SK-N-SH (cell line): ENCODE measurements at regions not wholly inside any gene's neighbourhood (a gene's known extent, or its start where the extent isn't known, plus 50 kb on each side); places are given as distances from the start of the nearest gene placed in this dataset.

ENCODE experiments used
- CTCF ChIA-PET: fragments of 300-600, 350-600 bp; formaldehyde crosslinking; extraction: SDS; loops from one replicate; lab custom pipeline; 2021; lab: Yijun Ruan, JAX
- POLR2A ChIA-PET: fragments of 350-600 bp; sonication (Branson Sonifier 250); formaldehyde crosslinking; extraction: SDS; loops from one replicate; lab custom pipeline; 2020; ENCODE audit warnings: antibody characterized with exemption, inconsistent platforms; lab: Yijun Ruan, JAX
- DNase-seq: peaks from one replicate; pipeline ENCODE4 v3.0.0; 2012
- H2AFZ ChIP-seq: fragments of 200-600 bp; sonication (generic); 2 replicates; pipeline ENCODE4 v1.8.1; 2016; ENCODE audit warnings: antibody characterized with exemption, mild to moderate bottlenecking, low read depth
- H3F3A ChIP-seq: fragments of 200-600 bp; sonication (generic); replicated peaks from 2 replicates; pipeline ENCODE3; 2016; ENCODE audit warnings: antibody characterized with exemption, mild to moderate bottlenecking; ENCODE audit not compliant: insufficient read depth
- H3K27ac ChIP-seq, 2 experiments: fragments of 200-500 bp in 1 of 2; fragments of 200-600 bp in 1 of 2; sonication (Bioruptor generic) in 1 of 2; sonication (generic), shearing (Covaris generic) in 1 of 2; 2 replicates each; pipeline versions ENCODE4 v1.5.1 to v1.6.1; 2014 to 2016; ENCODE audit warnings: low read depth in 2 of 2, inconsistent platforms in 1 of 2, low read length in 1 of 2, mild to moderate bottlenecking in 1 of 2, mixed read lengths in 1 of 2
- H3K27me3 ChIP-seq: fragments of 200-600 bp; sonication (generic), shearing (Covaris generic); 2 replicates; pipeline ENCODE4 v1.6.1; 2016; ENCODE audit warnings: mixed run types; ENCODE audit not compliant: insufficient read depth
- H3K36me3 ChIP-seq, 2 experiments: fragments of 200-500 bp in 1 of 2; fragments of 200-600 bp in 1 of 2; sonication (Bioruptor generic) in 1 of 2; sonication (generic) in 1 of 2; replicated peaks in 1 of 2; 2 replicates each; pipeline versions ENCODE3 to v1.5.1; 2014 to 2016; ENCODE audit warnings: low read length in 1 of 2, mild to moderate bottlenecking in 1 of 2; ENCODE audit not compliant: insufficient read depth in 2 of 2, control insufficient read depth in 1 of 2
- H3K4me1 ChIP-seq, 2 experiments: fragments of 200-500 bp in 1 of 2; fragments of 200-600 bp in 1 of 2; sonication (Bioruptor generic) in 1 of 2; sonication (generic), shearing (Covaris generic) in 1 of 2; 2 replicates each; pipeline versions ENCODE4 v1.5.1 to v1.6.1; 2014 to 2016; ENCODE audit warnings: low read depth in 1 of 2, low read length in 1 of 2, mixed run types in 1 of 2; ENCODE audit not compliant: insufficient read depth in 2 of 2, control insufficient read depth in 1 of 2
- H3K4me2 ChIP-seq: fragments of 200-600 bp; sonication (generic), shearing (Covaris generic); 2 replicates; pipeline ENCODE4 v1.6.1; 2017; ENCODE audit warnings: mixed run types
- H3K4me3 ChIP-seq, 2 experiments: fragments of 200-500 bp in 1 of 2; fragments of 200-600 bp in 1 of 2; sonication (Bioruptor generic) in 1 of 2; sonication (generic), shearing (Covaris generic) in 1 of 2; 2 replicates each; pipeline versions ENCODE4 v1.5.1 to v1.8.1; 2014 to 2016; ENCODE audit warnings: low read depth in 2 of 2, inconsistent platforms in 1 of 2, low read length in 1 of 2, mild to moderate bottlenecking in 1 of 2, mixed read lengths in 1 of 2, moderate library complexity in 1 of 2
- H3K79me2 ChIP-seq: fragments of 200-600 bp; sonication (generic); 2 replicates; pipeline ENCODE4 v1.8.1; 2017; ENCODE audit warnings: mild to moderate bottlenecking; ENCODE audit not compliant: insufficient read depth
- H3K9ac ChIP-seq: fragments of 200-600 bp; sonication (generic); 2 replicates; pipeline ENCODE4 v1.6.1; 2017; ENCODE audit warnings: mixed run types
- H3K9me2 ChIP-seq: fragments of 200-600 bp; sonication (generic); 2 replicates; pipeline ENCODE4 v1.6.1; 2017; ENCODE audit warnings: mixed run types
- H3K9me3 ChIP-seq: fragments of 200-600 bp; sonication (generic); 2 replicates; pipeline ENCODE4 v1.6.1; 2017; ENCODE audit warnings: mixed run types, mild to moderate bottlenecking, moderate library complexity
- H4K20me1 ChIP-seq: fragments of 200-600 bp; sonication (generic); 2 replicates; pipeline ENCODE4 v1.6.1; 2017; ENCODE audit warnings: mild to moderate bottlenecking, mixed run types; ENCODE audit not compliant: insufficient read depth
- EP300 ChIP-seq, 2 experiments: IDR thresholded peaks; 2 replicates each; pipeline versions ENCODE4 v1.4.0 to v1.6.1; 2012; ENCODE audit warnings: borderline replicate concordance in 1 of 2, low read depth in 1 of 2, low read length in 1 of 2
- GABPA ChIP-seq: IDR thresholded peaks from 2 replicates; pipeline ENCODE4 v1.4.0; 2012; ENCODE audit warnings: low read depth, mild to moderate bottlenecking
- GATA2 ChIP-seq: sonication (generic); formaldehyde crosslinking; IDR thresholded peaks from 2 replicates; pipeline ENCODE4 v1.5.0; 2020; ENCODE audit warnings: mild to moderate bottlenecking, missing genetic modification reagents
- JUND ChIP-seq: IDR thresholded peaks from 2 replicates; pipeline ENCODE4 v1.4.0; 2012
- MEF2A ChIP-seq: IDR thresholded peaks from 2 replicates; pipeline ENCODE4 v1.4.0; 2012; ENCODE audit warnings: low read depth, borderline replicate concordance
- MXI1 ChIP-seq: IDR thresholded peaks from 2 replicates; pipeline ENCODE4 v1.6.1; 2012; ENCODE audit warnings: mild to moderate bottlenecking, low read depth, low read length, improper control_type of control experiment
- NRF1 ChIP-seq: IDR thresholded peaks from 2 replicates; pipeline ENCODE4 v1.6.1; 2012; ENCODE audit warnings: low read depth, mild to moderate bottlenecking, low read length
- RCOR1 ChIP-seq: fragments of 150-350 bp; IDR thresholded peaks from 2 replicates; pipeline ENCODE4 v1.6.1; 2017; ENCODE audit warnings: antibody characterized with exemption, low read length
- RXRA ChIP-seq: IDR thresholded peaks from 2 replicates; pipeline ENCODE4 v1.4.0; 2012; ENCODE audit warnings: low read depth, mild to moderate bottlenecking, borderline replicate concordance
- TEAD4 ChIP-seq: IDR thresholded peaks from 2 replicates; pipeline ENCODE4 v1.4.0; 2012; ENCODE audit warnings: mild to moderate bottlenecking, borderline replicate concordance; ENCODE audit not compliant: insufficient read depth
- WGBS: methylation state at CpG from one replicate; pipeline ENCODE4 v1.1.6; 2017; ENCODE audit warnings: low lambda C conversion rate; 5-methylcytosine and 5-hydroxymethylcytosine counted together
- TF ChIP-seq, protein P1 (sequence below): IDR thresholded peaks from 2 replicates; pipeline ENCODE4 v1.4.0; 2012; ENCODE audit warnings: low read depth, borderline replicate concordance
- TF ChIP-seq, protein P2 (sequence below): IDR thresholded peaks from 2 replicates; pipeline ENCODE4 v1.4.0; 2012; ENCODE audit warnings: low read depth
- TF ChIP-seq, protein P3 (sequence below): IDR thresholded peaks from 2 replicates; pipeline ENCODE4 v1.6.1; 2012; ENCODE audit warnings: mild to moderate bottlenecking, low read depth, low read length, moderate library complexity
- TF ChIP-seq, protein P4 (sequence below): fragments of 200-600 bp; sonication (generic); IDR thresholded peaks from 2 replicates; pipeline ENCODE4 v1.6.1; 2017; ENCODE audit warnings: antibody characterized with exemption, mild to moderate bottlenecking, moderate library complexity
- TF ChIP-seq, protein P5 (sequence below): fragments of 150-350 bp; IDR thresholded peaks from 2 replicates; pipeline ENCODE4 v1.6.1; 2017; ENCODE audit warnings: antibody characterized with exemption, low read length, low read depth, borderline replicate concordance

DNA sequence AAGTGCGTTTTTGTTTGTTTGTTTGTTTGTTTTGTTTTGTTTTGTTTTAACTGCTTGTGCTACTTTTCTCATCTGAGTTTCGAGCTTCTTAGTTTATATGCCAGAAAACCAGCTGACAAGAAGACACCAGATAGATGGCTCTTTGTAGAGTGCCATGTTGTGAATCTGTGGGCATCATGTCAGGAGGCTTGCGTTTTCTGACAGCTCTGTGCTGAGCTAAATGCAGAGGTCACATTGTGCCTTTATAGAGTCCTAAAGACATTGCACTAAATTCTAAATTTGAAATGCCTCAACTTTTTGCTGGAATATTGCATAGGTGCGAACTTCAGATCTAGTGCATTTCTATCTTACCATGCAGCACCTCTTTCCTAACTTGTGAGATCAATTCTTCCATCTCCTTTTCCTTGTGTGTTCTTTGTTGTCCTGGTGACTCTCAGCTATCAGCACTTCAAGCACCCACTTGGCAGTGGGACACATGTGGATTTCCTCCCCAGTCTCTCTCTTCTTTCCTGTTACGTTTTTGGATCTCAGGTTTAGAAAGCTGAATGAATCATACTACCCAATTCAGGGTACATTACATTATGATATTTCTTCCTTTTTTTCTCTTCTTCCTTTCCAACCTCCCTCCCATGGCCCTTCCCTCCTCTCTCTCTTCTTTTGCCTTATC is 379.0 kb upstream of the RPS23 start:
- Histone ChIP-seq H3K36me3 (no peaks in the 10 kb centered on the region), H3K27me3 (no peaks in the 10 kb centered on the region)
- TF ChIP-seq JUND (no peak), NRF1 (no peak), MXI1 (no peak)
- TF ChIP-seq, protein P1, sequence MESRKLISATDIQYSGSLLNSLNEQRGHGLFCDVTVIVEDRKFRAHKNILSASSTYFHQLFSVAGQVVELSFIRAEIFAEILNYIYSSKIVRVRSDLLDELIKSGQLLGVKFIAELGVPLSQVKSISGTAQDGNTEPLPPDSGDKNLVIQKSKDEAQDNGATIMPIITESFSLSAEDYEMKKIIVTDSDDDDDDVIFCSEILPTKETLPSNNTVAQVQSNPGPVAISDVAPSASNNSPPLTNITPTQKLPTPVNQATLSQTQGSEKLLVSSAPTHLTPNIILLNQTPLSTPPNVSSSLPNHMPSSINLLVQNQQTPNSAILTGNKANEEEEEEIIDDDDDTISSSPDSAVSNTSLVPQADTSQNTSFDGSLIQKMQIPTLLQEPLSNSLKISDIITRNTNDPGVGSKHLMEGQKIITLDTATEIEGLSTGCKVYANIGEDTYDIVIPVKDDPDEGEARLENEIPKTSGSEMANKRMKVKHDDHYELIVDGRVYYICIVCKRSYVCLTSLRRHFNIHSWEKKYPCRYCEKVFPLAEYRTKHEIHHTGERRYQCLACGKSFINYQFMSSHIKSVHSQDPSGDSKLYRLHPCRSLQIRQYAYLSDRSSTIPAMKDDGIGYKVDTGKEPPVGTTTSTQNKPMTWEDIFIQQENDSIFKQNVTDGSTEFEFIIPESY: no peak
- TF ChIP-seq, all 33 proteins: peak for 0
- Histone ChIP-seq H3K9me3 (no peaks in the 10 kb centered on the region), H4K20me1 (no peaks in the 10 kb centered on the region), H3K9ac (no peak overlapping the region), H2AFZ (no peak overlapping the region), H3K27ac (no peak overlapping the region), H3K79me2 (no peaks in the 10 kb centered on the region), H3F3A (no peaks in the 10 kb centered on the region), H3K4me3 (no peak overlapping the region), H3K4me1 (peaks cover 0 to 2% of the 10 kb centered on the region in 2 experiments; a peak in 1 of 4 replicates), H3K4me2 (no peak overlapping the region), H3K9me2 (no peaks in the 10 kb centered on the region)
- ChIA-PET CTCF (interaction anchor here (1.6 to 2.0 kb wide), 3 partner anchors 13 to 538 kb away, joined by 3 to 8 read pairs (median 8); no protein-coding TSS in a partner anchor), POLR2A (no interaction called here)
- DNase-seq: no peak
- 62% methylated on average over 5 of the region's 5 CpGs for WGBS

DNA sequence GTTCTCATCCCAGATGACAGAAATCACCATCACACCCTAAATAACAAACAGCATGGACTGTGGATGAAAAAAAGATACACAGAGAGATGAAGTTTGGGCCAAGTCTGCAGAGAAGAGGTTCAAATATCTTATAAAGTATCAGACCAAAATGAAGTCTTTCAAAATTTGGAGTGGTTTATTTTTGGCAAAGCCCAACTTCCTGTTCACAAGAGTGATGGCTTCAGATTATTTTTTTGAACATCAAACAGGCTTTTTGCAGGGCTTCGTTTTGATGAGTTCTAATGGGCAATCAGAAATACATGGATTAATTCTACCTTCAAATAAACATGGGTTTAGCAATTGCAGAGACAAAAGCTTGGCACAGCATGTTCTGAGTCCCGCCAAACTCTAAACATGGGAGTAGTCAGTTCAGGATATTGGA is 378.2 kb upstream of the RPS23 start:
- no peaks in the 10 kb centered on the region for H3K9me2 ChIP-seq
- H3F3A ChIP-seq: no peaks in the 10 kb centered on the region
- H2AFZ ChIP-seq: no peak overlapping the region
- DNase-seq: no peak
- ChIA-PET CTCF (no interaction called here), POLR2A (no interaction called here)
- no peak overlapping the region for H3K4me2 ChIP-seq
- H3K79me2 ChIP-seq: no peaks in the 10 kb centered on the region
- peaks cover 0 to 2% of the 10 kb centered on the region in 2 experiments; a peak in 1 of 4 replicates for H3K4me1 ChIP-seq
- no peaks in the 10 kb centered on the region for H3K36me3 ChIP-seq
- TF ChIP-seq, protein P2, sequence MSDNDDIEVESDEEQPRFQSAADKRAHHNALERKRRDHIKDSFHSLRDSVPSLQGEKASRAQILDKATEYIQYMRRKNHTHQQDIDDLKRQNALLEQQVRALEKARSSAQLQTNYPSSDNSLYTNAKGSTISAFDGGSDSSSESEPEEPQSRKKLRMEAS: no peak
- TF ChIP-seq JUND (no peak), GABPA (no peak), MEF2A (no peak), RCOR1 (no peak), EP300 (IDR thresholded peaks at IDR 0.05; ENCODE audit: borderline replicate concordance in 1 of 2, low read depth in 1 of 2, low read length in 1 of 2) (no peak), GATA2 (CRISPR knock-in tag) (no peak), TEAD4 (no peak), RXRA (no peak)
- TF ChIP-seq, protein P3, sequence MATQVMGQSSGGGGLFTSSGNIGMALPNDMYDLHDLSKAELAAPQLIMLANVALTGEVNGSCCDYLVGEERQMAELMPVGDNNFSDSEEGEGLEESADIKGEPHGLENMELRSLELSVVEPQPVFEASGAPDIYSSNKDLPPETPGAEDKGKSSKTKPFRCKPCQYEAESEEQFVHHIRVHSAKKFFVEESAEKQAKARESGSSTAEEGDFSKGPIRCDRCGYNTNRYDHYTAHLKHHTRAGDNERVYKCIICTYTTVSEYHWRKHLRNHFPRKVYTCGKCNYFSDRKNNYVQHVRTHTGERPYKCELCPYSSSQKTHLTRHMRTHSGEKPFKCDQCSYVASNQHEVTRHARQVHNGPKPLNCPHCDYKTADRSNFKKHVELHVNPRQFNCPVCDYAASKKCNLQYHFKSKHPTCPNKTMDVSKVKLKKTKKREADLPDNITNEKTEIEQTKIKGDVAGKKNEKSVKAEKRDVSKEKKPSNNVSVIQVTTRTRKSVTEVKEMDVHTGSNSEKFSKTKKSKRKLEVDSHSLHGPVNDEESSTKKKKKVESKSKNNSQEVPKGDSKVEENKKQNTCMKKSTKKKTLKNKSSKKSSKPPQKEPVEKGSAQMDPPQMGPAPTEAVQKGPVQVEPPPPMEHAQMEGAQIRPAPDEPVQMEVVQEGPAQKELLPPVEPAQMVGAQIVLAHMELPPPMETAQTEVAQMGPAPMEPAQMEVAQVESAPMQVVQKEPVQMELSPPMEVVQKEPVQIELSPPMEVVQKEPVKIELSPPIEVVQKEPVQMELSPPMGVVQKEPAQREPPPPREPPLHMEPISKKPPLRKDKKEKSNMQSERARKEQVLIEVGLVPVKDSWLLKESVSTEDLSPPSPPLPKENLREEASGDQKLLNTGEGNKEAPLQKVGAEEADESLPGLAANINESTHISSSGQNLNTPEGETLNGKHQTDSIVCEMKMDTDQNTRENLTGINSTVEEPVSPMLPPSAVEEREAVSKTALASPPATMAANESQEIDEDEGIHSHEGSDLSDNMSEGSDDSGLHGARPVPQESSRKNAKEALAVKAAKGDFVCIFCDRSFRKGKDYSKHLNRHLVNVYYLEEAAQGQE: no peak
- TF ChIP-seq, protein P4, sequence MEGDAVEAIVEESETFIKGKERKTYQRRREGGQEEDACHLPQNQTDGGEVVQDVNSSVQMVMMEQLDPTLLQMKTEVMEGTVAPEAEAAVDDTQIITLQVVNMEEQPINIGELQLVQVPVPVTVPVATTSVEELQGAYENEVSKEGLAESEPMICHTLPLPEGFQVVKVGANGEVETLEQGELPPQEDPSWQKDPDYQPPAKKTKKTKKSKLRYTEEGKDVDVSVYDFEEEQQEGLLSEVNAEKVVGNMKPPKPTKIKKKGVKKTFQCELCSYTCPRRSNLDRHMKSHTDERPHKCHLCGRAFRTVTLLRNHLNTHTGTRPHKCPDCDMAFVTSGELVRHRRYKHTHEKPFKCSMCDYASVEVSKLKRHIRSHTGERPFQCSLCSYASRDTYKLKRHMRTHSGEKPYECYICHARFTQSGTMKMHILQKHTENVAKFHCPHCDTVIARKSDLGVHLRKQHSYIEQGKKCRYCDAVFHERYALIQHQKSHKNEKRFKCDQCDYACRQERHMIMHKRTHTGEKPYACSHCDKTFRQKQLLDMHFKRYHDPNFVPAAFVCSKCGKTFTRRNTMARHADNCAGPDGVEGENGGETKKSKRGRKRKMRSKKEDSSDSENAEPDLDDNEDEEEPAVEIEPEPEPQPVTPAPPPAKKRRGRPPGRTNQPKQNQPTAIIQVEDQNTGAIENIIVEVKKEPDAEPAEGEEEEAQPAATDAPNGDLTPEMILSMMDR: no peak
- TF ChIP-seq, protein P1: no peak
- TF ChIP-seq, protein P5, sequence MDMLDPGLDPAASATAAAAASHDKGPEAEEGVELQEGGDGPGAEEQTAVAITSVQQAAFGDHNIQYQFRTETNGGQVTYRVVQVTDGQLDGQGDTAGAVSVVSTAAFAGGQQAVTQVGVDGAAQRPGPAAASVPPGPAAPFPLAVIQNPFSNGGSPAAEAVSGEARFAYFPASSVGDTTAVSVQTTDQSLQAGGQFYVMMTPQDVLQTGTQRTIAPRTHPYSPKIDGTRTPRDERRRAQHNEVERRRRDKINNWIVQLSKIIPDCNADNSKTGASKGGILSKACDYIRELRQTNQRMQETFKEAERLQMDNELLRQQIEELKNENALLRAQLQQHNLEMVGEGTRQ: no peak
- WGBS: 74% methylated on average over 2 of the region's 2 CpGs
- H3K9me3 ChIP-seq: no peaks in the 10 kb centered on the region
- no peak overlapping the region for H3K27ac ChIP-seq
- H3K27me3 ChIP-seq: no peaks in the 10 kb centered on the region
- no peak overlapping the region for H3K4me3 ChIP-seq
- no peaks in the 10 kb centered on the region for H4K20me1 ChIP-seq
- H3K9ac ChIP-seq: no peak overlapping the region
